Neuronal stem cell (in vitro differentiated cells): ENCODE measurements at regions not wholly inside any gene's neighbourhood (a gene's known extent, or its start where the extent isn't known, plus 50 kb on each side); places are given as distances from the start of the nearest gene placed in this dataset.

Experiments used
- DNase-seq: peaks from one replicate; pipeline ENCODE4 v3.0.0-alpha.2; 2013; ENCODE audit warnings: low spot score
- H2AFZ ChIP-seq: one replicate; pipeline ENCODE4 v1.6.1; 2013; ENCODE audit warnings: mild to moderate bottlenecking, low read length, inconsistent platforms
- H2AK5ac ChIP-seq: 2 replicates; pipeline ENCODE4 v1.6.1; 2013; ENCODE audit warnings: low read depth, mild to moderate bottlenecking, inconsistent platforms, low read length, moderate library complexity, mixed read lengths
- H2BK120ac ChIP-seq: 2 replicates; pipeline ENCODE4 v1.6.1; 2013; ENCODE audit warnings: low read depth, mild to moderate bottlenecking, inconsistent platforms, low read length, moderate library complexity, mixed read lengths
- H2BK12ac ChIP-seq: one replicate; pipeline ENCODE4 v1.6.1; 2013; ENCODE audit warnings: low read length, inconsistent platforms
- H2BK15ac ChIP-seq: 2 replicates; pipeline ENCODE4 v1.6.1; 2013; ENCODE audit warnings: mild to moderate bottlenecking, low read length, inconsistent platforms, mixed read lengths
- H2BK5ac ChIP-seq: one replicate; pipeline ENCODE4 v1.6.1; 2013; ENCODE audit warnings: inconsistent platforms, mild to moderate bottlenecking, low read length, moderate library complexity
- H3K14ac ChIP-seq: one replicate; pipeline ENCODE4 v1.6.1; 2013; ENCODE audit warnings: low read length, inconsistent platforms
- H3K18ac ChIP-seq: 2 replicates; pipeline ENCODE4 v1.6.1; 2013; ENCODE audit warnings: low read length, inconsistent platforms
- H3K23ac ChIP-seq: 2 replicates; pipeline ENCODE4 v1.6.1; 2013; ENCODE audit warnings: low read depth, mild to moderate bottlenecking, mixed read lengths, low read length, inconsistent platforms; ENCODE audit not compliant: poor library complexity
- H3K27ac ChIP-seq: replicated peaks from 3 replicates; pipeline ENCODE4 v1.5.1; 2013; ENCODE audit warnings: low read length, inconsistent platforms
- H3K27me3 ChIP-seq, 3 experiments: 2 replicates each; pipeline ENCODE4 v1.6.1; 2013; ENCODE audit warnings: low read length in 3 of 3, mild to moderate bottlenecking in 2 of 3, inconsistent platforms in 1 of 3, low read depth in 1 of 3, mixed read lengths in 1 of 3, moderate library complexity in 1 of 3; ENCODE audit not compliant: control insufficient read depth in 3 of 3, insufficient read depth in 3 of 3
- H3K36me3 ChIP-seq, 2 donors: replicated peaks in 1 of 2; 2 replicates each; pipeline ENCODE4 v1.6.1; 2013; ENCODE audit warnings: low read length in 2 of 2; ENCODE audit not compliant: control insufficient read depth in 2 of 2, insufficient read depth in 2 of 2
- H3K4ac ChIP-seq: 2 replicates; pipeline ENCODE4 v1.6.1; 2013; ENCODE audit warnings: inconsistent platforms, mild to moderate bottlenecking, low read length, moderate library complexity
- H3K4me1 ChIP-seq, 2 donors: 1 replicate in 1 of 2; 2 replicates in 1 of 2; pipeline ENCODE4 v1.6.1; 2013; ENCODE audit warnings: low read length in 2 of 2, low read depth in 1 of 2; ENCODE audit not compliant: control insufficient read depth in 2 of 2, insufficient read depth in 1 of 2
- H3K4me2 ChIP-seq: one replicate; pipeline ENCODE4 v1.6.1; 2013; ENCODE audit warnings: mild to moderate bottlenecking, low read length, inconsistent platforms; ENCODE audit not compliant: insufficient read depth, poor library complexity, severe bottlenecking
- H3K4me3 ChIP-seq, 2 donors: 2 replicates each; pipeline ENCODE4 v1.5.1; 2013; ENCODE audit warnings: low read length in 2 of 2, mild to moderate bottlenecking in 2 of 2, inconsistent platforms in 1 of 2, moderate library complexity in 1 of 2
- H3K79me1 ChIP-seq: one replicate; pipeline ENCODE4 v1.6.1; 2013; ENCODE audit warnings: low read depth, mild to moderate bottlenecking, inconsistent platforms, low read length, moderate library complexity
- H3K9ac ChIP-seq: one replicate; pipeline ENCODE4 v1.6.1; 2013; ENCODE audit warnings: mild to moderate bottlenecking, low read depth, low read length, inconsistent platforms; ENCODE audit not compliant: poor library complexity
- H3K9me3 ChIP-seq, 2 donors: replicated peaks in 1 of 2; 2 replicates each; pipeline versions ENCODE3 to v1.6.1; 2013; ENCODE audit warnings: low read length in 2 of 2, mild to moderate bottlenecking in 2 of 2, inconsistent platforms in 1 of 2, low read depth in 1 of 2, mixed read lengths in 1 of 2, moderate library complexity in 1 of 2; ENCODE audit not compliant: control insufficient read depth in 2 of 2, insufficient read depth in 1 of 2
- H4K8ac ChIP-seq: one replicate; pipeline ENCODE4 v1.6.1; 2013; ENCODE audit warnings: low read depth, mild to moderate bottlenecking, inconsistent platforms, low read length, moderate library complexity
- H4K91ac ChIP-seq: one replicate; pipeline ENCODE4 v1.6.1; 2013; ENCODE audit warnings: low read length, low read depth, mild to moderate bottlenecking, inconsistent platforms; ENCODE audit not compliant: poor library complexity
- WGBS, 2 donors: extraction: QIAGEN DNeasy Blood & Tissue Kit; methylation state at CpG; one replicate each; pipeline ENCODE4 v1.1.7; 2013; ENCODE audit warnings: missing lambda C conversion rate in 2 of 2, mixed read lengths in 1 of 2; ENCODE audit not compliant: insufficient read length in 2 of 2, insufficient replicate concordance in 1 of 2; ENCODE audit errors: extremely low coverage in 2 of 2; 5-methylcytosine and 5-hydroxymethylcytosine counted together

- Histone ChIP-seq H2AFZ (no peak overlapping the region), H3K27ac (no peak overlapping the region), H2AK5ac (no peak overlapping the region), H3K36me3 (no peaks in the 10 kb centered on the region), H4K91ac (no peak overlapping the region), H3K23ac (no peak overlapping the region), H3K27me3 (no peaks in the 10 kb centered on the region), H2BK15ac (no peak overlapping the region), H4K8ac (no peak overlapping the region), H3K4ac (no peak overlapping the region), H3K4me2 (no peak overlapping the region), H3K79me1 (no peaks in the 10 kb centered on the region), H2BK5ac (no peak overlapping the region), H3K9ac (no peak overlapping the region), H3K18ac (no peak overlapping the region), H2BK120ac (no peak overlapping the region), H3K4me3 (no peak overlapping the region), H2BK12ac (no peak overlapping the region), H3K14ac (no peak overlapping the region), H3K9me3 (no peaks in the 10 kb centered on the region), H3K4me1 (peaks cover 0 to 3% of the 10 kb centered on the region in 2 donors)
- no peak for DNase-seq
- no CpG with 5 or more reads among the region's 7 CpGs for WGBS, 2 donors
Measured at GRCh38 chr11:127358160-127358559, 357.6 kb upstream of the KIRREL3 start.

DNA sequence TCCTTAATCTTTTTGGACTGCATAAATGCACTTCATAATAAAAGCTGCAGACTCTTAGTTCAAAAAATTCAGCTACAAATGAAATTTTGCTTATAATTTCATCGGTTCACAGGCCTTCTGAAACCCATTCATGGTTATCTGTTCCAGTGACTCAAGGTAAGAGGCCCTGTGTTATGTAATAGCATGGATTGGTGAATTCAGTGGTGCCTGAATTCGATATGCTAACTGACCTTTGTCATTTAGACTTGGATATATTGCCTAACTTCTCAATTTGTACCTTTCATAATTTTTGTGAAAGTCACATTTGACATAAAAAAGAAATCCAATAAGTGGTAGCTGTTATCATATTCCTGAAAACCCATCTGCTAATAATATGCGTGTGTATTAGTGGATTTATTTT is 349.9 kb upstream of the KIRREL3 start:
- no peak overlapping the region for H3K4me3 ChIP-seq

DNA sequence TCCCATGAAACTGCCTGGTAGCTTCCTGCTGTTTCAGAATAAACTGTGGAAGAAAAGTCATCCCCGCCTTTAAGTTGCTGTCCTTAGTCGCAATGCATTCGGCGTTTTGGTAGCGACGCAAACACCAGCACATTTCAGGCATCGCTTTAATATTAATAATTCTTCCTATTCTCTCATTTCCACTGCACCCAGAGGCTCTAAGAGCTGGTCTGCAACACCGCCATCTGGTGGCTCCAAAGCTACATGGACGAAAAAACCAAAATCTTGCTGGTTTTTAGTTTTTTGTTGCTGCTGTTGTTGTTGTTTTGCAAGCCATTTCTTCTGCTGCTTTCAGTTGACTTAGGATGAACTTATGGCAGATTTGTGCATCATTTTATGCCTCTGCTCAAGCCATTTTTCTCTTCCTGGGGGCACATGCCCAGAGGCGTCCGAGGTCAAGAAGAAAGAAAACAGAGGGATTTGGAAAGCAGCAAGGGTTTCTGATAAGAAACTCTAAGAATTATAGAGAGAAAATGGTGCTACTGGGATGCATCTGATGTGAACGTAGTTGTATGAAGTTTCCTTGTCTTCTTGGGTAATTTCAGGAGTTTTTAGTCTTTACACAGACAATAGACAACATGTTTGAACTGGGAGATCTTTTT is 345.4 kb upstream of the KIRREL3 start:
- H3K4me3 ChIP-seq = no peak overlapping the region
- H4K8ac ChIP-seq = no peak overlapping the region
- H4K91ac ChIP-seq = no peak overlapping the region
- peaks cover 0 to 3% of the 10 kb centered on the region in 2 donors for H3K9me3 ChIP-seq
- H3K27ac ChIP-seq = no peak overlapping the region
- H3K79me1 ChIP-seq = no peaks in the 10 kb centered on the region
- no peak overlapping the region for H3K4me2 ChIP-seq
- H2BK5ac ChIP-seq = no peak overlapping the region
- no CpG with 5 or more reads among the region's 12 CpGs for WGBS, 2 donors
- H3K27me3 ChIP-seq = no peaks in the 10 kb centered on the region
- no peaks in the 10 kb centered on the region for H3K4me1 ChIP-seq
- H2AFZ ChIP-seq = peak overlapping the region; percentile 24
- H2BK12ac ChIP-seq = no peak overlapping the region
- no peak overlapping the region for H2BK120ac ChIP-seq
- no peaks in the 10 kb centered on the region for H3K36me3 ChIP-seq
- no peak overlapping the region for H3K4ac ChIP-seq
- H3K14ac ChIP-seq = no peak overlapping the region
- no peak overlapping the region for H3K23ac ChIP-seq
- peak; percentile 39 for DNase-seq
- no peak overlapping the region for H3K18ac ChIP-seq
- H3K9ac ChIP-seq = no peak overlapping the region
- no peak overlapping the region for H2BK15ac ChIP-seq
- no peak overlapping the region for H2AK5ac ChIP-seq

More for the DNA sequence above, 349.9 kb upstream of the KIRREL3 start:
- Histone ChIP-seq H3K4me2 (no peak overlapping the region), H2BK15ac (no peak overlapping the region), H3K27me3 (no peaks in the 10 kb centered on the region), H2BK120ac (no peak overlapping the region), H3K4ac (no peak overlapping the region), H3K79me1 (no peaks in the 10 kb centered on the region), H4K91ac (no peak overlapping the region), H2BK5ac (no peak overlapping the region), H3K4me1 (no peaks in the 10 kb centered on the region), H3K18ac (no peak overlapping the region), H2AFZ (no peak overlapping the region), H3K9ac (no peak overlapping the region), H4K8ac (no peak overlapping the region), H3K14ac (no peak overlapping the region), H2BK12ac (no peak overlapping the region), H2AK5ac (no peak overlapping the region), H3K36me3 (no peaks in the 10 kb centered on the region), H3K27ac (no peak overlapping the region), H3K23ac (no peak overlapping the region), H3K9me3 (peaks cover 0 to 3% of the 10 kb centered on the region in 2 donors)
- no CpG with 5 or more reads among the region's 3 CpGs for WGBS, 2 donors
- no peak for DNase-seq

DNA sequence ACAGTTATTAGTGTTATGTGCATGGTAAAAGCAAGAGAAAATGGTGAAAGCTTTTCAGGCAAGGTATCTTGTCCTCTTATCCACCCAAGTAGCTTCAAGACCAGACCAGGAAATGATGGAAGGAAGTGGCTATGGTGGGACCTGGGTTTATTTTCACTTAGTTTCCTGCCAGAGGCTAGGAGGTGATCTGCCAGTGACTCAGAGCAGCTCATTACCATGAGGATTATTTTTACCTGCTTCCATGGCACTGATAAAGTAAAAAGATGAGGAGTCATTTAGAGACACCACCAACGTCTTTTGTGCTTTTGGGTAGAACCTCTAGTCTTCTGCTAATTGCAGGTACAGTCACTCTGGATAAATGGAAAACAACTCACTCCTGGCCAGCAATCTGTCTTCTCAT is 339.9 kb upstream of the KIRREL3 start:
- Histone ChIP-seq H3K79me1 (no peaks in the 10 kb centered on the region), H3K4ac (no peak overlapping the region), H3K27me3 (no peaks in the 10 kb centered on the region), H3K4me1 (no peaks in the 10 kb centered on the region), H2BK15ac (no peak overlapping the region), H3K14ac (no peak overlapping the region), H3K9ac (no peak overlapping the region), H3K18ac (no peak overlapping the region), H3K4me2 (no peak overlapping the region), H3K9me3 (no peaks in the 10 kb centered on the region), H4K91ac (no peak overlapping the region), H3K36me3 (no peaks in the 10 kb centered on the region), H3K27ac (no peak overlapping the region), H4K8ac (no peak overlapping the region), H2AFZ (no peak overlapping the region), H2BK12ac (no peak overlapping the region), H3K23ac (no peak overlapping the region), H2BK120ac (no peak overlapping the region), H2BK5ac (no peak overlapping the region), H3K4me3 (no peak overlapping the region), H2AK5ac (no peak overlapping the region)
- WGBS, 2 donors = no CpG with 5 or more reads among the region's 1 CpG
- DNase-seq = no peak
